ENCODE measurements at regions not wholly inside any gene's neighbourhood (a gene's known extent, or its start where the extent isn't known, plus 50 kb on each side); places are given as distances from the start of the nearest gene placed in this dataset.

DNA sequence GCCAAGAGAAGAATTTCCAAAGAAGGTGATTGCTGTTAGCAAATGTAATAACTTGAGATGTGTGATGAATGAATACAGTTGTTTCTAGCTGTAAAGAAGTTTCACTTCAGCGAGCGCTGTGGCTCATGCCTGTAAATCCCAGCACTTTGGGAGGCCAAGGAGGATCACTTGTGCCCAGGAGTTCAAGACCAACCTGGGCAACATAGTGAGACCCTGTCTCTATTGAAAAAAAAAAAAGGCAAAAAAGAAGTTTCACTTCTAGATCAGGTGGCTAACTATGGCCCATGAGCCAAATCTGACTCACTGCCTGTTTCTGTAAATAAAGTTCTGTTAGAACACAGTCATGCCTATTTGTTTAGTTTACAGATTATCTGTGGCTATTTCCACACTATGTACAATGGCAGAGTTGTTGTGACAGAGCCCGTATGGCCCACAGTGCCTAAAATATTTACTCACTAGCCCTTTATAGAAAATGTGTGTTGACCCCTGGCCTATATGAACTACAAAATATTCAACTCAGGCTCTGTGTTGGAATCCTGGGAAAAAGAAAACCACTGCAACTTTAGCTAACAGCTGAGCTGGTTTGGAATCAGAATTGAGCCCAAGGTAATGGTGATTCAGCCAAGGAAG, 54.1 kb upstream of the PRPS1 start:
- DNase-seq (ENCODE audit: low read depth) = no peak
- TF ChIP-seq, protein P1, sequence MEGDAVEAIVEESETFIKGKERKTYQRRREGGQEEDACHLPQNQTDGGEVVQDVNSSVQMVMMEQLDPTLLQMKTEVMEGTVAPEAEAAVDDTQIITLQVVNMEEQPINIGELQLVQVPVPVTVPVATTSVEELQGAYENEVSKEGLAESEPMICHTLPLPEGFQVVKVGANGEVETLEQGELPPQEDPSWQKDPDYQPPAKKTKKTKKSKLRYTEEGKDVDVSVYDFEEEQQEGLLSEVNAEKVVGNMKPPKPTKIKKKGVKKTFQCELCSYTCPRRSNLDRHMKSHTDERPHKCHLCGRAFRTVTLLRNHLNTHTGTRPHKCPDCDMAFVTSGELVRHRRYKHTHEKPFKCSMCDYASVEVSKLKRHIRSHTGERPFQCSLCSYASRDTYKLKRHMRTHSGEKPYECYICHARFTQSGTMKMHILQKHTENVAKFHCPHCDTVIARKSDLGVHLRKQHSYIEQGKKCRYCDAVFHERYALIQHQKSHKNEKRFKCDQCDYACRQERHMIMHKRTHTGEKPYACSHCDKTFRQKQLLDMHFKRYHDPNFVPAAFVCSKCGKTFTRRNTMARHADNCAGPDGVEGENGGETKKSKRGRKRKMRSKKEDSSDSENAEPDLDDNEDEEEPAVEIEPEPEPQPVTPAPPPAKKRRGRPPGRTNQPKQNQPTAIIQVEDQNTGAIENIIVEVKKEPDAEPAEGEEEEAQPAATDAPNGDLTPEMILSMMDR (conservative IDR thresholded peaks at IDR 0.05; ENCODE audit: low read depth, low read length) = no peak
- H3K4me3 ChIP-seq (ENCODE audit: low read depth, low read length) = no peak overlapping the region

DNA sequence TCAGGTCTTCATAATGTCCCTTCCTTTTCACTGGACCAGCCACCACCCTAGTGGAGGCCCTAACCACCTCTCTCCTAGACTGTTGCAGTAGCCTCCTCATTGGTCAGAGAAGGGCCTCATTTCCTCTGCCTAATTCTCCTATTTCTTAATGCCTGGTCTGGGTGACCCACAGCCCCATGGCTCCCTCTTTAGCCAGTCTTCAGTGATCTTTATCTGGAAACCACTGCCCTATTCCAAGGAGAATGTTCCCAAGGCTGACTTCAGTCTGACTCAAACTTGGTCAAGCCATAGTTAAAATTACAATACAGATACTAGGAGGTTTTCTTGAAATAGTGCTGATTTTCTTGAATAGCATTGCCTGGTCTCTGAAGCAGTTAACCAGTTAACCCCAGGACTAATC, 53.6 kb upstream of the PRPS1 start:
- no peak for DNase-seq (ENCODE audit: low read depth)
- TF ChIP-seq, protein P1 (conservative IDR thresholded peaks at IDR 0.05; ENCODE audit: low read depth, low read length) = no peak
- no peak overlapping the region for H3K4me3 ChIP-seq (ENCODE audit: low read depth, low read length)

DNA sequence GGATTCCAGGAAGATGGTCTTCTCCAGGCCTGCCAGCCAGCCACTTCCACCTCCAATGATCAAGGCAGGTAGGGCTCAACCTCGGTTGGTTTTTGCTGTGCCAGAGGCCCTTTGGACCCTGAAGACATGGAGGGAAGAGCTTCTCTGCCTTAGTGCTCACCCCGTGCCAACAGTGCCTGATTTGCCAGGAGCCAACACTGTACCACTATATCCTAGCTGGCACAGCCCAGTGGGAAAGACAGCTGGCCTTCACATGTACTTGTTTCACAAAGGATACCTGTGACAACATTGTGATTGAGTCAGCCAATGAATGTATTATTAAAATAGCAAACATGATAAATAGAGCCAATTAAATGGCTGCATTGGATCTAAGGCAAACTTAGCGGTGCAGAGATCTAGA, 51.9 kb upstream of the PRPS1 start:
- no peak overlapping the region for H3K4me3 ChIP-seq (ENCODE audit: low read depth, low read length)
- no peak for DNase-seq (ENCODE audit: low read depth)
- TF ChIP-seq, protein P1 (conservative IDR thresholded peaks at IDR 0.05; ENCODE audit: low read depth, low read length) = no peak

DNA sequence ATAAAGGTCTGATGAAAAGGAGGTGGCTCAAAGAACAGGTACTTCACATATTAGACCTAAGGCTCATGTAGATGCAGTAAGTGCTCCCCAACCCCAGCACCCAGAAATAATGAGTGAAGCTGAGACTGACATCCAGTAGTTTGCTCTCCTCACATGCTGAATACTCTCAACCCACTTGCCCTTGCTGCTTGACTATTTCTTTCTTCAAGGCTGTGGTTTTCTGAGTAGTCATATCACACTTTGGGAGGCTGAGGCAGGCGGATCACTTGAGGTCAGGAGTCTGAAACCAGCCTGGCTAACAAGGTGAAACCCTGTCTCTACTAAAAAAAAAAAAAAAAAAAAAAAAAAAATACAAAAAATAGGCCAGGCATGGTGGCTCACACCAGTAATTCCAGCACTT, 51.5 kb upstream of the PRPS1 start:
- DNase-seq (ENCODE audit: low read depth) = no peak
- no peak overlapping the region for H3K4me3 ChIP-seq (ENCODE audit: low read depth, low read length)
- TF ChIP-seq, protein P1 (conservative IDR thresholded peaks at IDR 0.05; ENCODE audit: low read depth, low read length) = no peak

DNA sequence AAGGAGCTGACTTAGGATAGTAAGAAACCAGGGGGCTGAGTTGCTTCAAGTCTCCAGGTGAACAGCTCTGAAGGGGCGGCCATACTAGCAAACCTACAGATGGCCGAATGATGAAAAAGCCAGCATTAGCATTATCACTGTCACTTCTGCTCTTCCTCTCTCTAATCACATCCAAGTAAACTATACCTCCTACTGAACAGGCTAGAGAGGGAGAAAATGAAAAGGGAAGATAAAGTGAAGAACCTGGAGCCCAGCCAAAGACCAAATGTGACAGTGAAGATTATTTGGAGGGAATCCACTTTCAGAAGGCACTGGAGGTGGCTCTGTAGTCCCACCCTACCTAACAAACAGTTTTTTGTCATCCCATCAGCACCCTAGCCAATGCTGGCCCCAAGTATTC, 50.4 kb upstream of the PRPS1 start:
- TF ChIP-seq, protein P1 (conservative IDR thresholded peaks at IDR 0.05; ENCODE audit: low read depth, low read length) = no peak
- no peak overlapping the region for H3K4me3 ChIP-seq (ENCODE audit: low read depth, low read length)
- DNase-seq (ENCODE audit: low read depth) = no peak

All from epithelial cell of proximal tubule (primary cell).